ENCODE measurements at regions not wholly inside any gene's neighbourhood (a gene's known extent, or its start where the extent isn't known, plus 50 kb on each side); places are given as distances from the start of the nearest gene placed in this dataset.

- DNase-seq, result no peak
Observed at GRCh38 chr1:234746798-234747196, 136.8 kb upstream of the IRF2BP2 start.

- DNase-seq, result no peak
Observed at GRCh38 chr1:234745844-234746797, 136.1 kb upstream of the IRF2BP2 start.

DNA sequence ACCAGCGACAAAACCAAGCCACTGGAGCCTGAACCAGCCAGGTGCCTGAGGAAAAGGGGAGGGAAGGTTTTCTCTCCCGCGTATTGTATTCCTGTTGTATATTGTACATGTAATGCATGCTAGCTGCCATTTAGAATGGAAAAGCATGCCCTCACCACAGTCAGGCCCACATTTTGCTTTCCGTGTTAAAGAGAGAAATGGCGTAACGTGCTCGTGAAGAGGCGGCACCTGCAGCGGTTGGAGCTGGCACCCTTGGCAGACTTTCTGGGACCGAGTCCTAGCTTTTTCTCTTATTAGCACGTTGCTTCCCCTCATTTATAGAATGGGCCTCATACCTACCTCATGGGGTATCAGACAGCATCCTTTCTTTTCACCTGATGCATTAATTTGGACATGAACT, 135.3 kb upstream of the IRF2BP2 start:
- no peak for DNase-seq

- DNase-seq, result no peak
Observed at GRCh38 chr1:234743791-234744611, 134.0 kb upstream of the IRF2BP2 start.

DNA sequence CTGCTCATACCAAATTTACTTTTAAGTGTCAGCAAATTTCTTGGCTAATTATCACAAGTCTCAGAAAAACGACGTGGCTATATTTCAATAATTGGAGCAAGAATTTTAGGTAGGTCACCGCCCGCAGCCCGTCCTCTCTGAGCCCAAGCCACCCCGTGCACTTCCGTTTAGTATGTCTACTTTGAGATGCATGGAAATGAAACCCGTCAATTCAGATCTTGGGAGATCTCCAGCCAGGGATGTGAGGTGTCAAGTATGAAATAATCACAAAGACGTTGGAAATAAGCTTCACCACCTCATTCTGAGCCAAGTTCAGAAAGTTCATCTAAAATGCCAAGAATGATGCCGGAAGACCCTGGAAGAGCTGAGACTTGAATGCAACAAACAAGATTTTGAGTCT, 132.6 kb upstream of the IRF2BP2 start:
- DNase-seq, result no peak

DNA sequence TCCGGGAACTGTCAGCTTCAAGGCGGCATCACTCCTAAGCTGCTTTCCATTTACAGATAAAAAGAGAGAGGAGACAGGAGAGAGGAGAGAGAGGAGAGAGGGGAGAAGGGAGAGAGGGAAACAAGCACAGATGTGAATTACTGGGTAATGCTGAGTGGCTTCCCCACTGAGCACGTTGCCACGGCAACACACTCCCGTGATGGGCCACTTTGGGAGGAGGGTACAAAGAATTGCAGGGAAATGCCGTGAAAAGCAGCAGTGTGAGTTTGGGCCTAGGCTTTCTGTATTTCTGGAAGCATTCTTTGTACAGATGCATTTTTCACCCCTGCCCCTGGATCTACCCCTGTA, 128.0 kb upstream of the IRF2BP2 start:
- no peak for DNase-seq

DNA sequence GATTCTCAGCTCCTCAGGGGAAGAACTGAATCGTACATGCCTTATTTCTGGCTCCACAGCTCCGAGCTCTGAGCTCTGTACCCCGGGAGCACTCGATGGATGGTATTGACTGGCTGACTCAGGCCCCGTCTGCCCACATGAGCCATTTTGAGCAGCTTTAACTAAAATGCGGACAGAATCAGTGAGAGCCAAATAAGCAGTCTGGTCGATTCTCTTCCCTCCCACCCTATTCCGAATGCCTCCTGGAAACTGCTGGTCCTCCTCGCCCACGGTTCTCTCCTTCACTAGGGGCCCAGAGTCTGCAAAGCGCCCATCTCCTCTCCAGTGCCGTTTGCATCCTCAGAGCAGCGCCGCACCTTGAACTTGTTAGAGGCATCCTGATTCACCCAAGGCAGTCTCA, 125.9 kb upstream of the IRF2BP2 start:
- no peak for DNase-seq

- DNase-seq, result no peak
Observed at GRCh38 chr1:234735476-234735875, 125.5 kb upstream of the IRF2BP2 start.

DNA sequence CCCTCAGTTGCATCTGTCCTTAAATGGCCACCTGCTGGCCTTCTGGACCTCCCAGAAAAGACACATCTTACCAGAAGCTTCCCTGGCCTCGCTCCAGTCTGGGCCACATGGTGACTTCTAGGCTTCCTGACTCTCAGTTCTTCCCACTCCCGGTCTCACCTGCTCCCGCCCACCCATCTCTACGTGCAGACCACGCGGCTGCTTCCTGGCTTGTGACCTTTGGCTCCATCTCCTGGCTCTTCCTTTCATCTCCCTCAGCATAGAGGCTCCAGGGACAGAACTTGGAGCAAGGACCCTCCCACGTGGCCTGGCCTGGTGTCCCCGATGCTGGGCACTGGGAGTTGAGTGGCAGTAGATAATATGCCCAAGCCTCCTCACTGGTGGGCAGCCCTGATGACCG, 124.9 kb upstream of the IRF2BP2 start:
- no peak for DNase-seq

- DNase-seq, result no peak
Observed at GRCh38 chr1:234734412-234734835, 124.4 kb upstream of the IRF2BP2 start.

- no peak for DNase-seq
Observed at GRCh38 chr1:234733427-234733826, 123.4 kb upstream of the IRF2BP2 start.

DNA sequence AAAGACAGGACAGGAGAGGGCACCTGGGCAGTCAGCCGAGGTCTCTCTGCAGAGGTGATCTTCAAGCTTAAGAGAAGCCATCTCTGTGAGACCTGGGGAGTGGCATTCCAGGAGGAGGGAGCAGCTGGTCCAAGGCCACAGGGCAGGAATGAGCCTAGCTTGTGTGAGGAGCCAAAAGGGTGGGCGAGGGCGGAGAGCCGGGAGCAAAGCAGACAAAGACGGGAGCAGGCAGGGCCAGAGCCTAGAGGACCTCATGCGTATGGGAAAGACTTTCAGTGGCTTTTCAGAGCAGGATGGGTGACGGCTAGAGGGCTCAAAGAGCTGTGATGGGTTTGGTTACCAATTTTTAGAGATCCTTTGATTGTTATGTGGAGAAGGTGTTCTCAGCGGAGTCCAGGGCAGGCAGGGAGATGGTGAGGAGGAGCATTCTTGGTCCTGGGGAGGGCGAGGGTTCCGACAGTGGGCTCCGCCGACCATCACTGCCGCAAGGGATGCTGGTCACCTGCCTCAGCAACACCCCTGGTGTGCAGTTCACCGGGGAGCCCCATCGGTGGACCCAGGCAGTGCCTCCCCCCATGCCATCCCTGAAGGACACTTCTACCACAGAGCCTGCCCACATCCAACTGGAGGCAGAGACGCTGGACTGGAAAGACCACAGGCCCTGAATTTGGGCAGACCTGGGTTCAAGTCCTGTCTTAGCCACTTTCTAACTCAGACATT, 122.9 kb upstream of the IRF2BP2 start:
- DNase-seq, result no peak

GRCh38 chr1:234732260-234732659, 122.3 kb upstream of the IRF2BP2 start:
- DNase-seq, result no peak

- DNase-seq, result no peak
Observed at GRCh38 chr1:234731569-234732085, 121.6 kb upstream of the IRF2BP2 start.

GRCh38 chr1:234730770-234731568, 121.0 kb upstream of the IRF2BP2 start:
- DNase-seq, result no peak

- no peak for DNase-seq
Observed at GRCh38 chr1:234730475-234730769, 120.4 kb upstream of the IRF2BP2 start.

GRCh38 chr1:234729561-234730474, 119.8 kb upstream of the IRF2BP2 start:
- DNase-seq, result no peak

DNA sequence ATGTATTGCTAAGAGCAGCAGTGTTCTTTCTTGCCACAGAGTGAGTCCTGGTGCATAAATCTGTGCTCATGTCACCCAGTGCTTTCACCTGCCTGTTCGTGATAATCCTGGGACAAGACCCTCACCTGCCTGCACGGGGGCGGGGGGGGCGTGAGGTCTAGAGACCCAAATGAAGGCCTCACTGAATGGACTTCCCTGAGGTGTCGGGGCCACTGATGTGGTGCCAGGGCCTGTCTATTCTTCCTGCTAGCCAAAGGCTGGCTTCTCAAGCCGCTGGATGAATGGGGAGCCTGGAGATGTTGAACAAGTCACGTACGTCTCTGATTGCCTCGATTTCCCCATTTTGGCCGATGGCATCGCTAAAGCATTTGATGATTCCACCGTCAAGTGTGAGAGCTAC, 118.8 kb upstream of the IRF2BP2 start:
- DNase-seq, result no peak

GRCh38 chr1:234727018-234727940, 117.3 kb upstream of the IRF2BP2 start:
- DNase-seq, result no peak

DNA sequence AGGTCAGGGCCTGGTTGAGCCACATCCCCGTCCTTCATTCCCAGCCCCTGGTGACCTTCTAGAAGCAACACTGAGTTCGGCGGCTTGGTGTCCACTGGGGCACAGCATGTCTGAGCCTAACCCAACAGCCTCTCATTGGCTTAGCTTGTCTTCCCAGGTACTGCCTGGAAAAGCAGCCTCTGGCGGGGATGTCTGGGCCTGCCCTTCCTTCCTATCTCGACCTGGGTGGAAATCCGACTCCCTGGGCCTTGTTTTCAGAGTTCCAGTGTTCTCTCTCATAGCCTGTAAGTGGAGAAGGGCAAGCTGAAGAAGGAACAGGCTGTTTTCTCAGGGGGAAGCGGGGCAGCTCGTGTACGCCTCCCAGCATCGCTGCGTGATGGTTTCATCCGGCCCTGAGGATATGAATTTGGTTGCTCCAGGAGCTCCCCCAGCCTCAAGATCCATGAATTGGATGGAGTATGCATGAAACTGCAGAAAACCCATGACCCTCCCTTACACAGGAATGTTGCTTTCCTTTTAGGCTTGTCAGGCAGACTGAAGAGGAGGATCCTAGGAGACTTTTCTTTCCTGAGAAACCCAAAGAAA, 116.5 kb upstream of the IRF2BP2 start:
- no peak for DNase-seq

Measured in T-helper 9 cell (primary cell).